SIG-M5 treated with dmso at 0.1 percent for 504 hours (cell line): ENCODE measurements at regions not wholly inside any gene's neighbourhood (a gene's known extent, or its start where the extent isn't known, plus 50 kb on each side); places are given as distances from the start of the nearest gene placed in this dataset.

Experiments used
- DNase-seq: peaks from one replicate; lab custom pipeline; 2025; ENCODE audit not compliant: unreplicated experiment; lab: John Stamatoyannopoulos, UW

DNA sequence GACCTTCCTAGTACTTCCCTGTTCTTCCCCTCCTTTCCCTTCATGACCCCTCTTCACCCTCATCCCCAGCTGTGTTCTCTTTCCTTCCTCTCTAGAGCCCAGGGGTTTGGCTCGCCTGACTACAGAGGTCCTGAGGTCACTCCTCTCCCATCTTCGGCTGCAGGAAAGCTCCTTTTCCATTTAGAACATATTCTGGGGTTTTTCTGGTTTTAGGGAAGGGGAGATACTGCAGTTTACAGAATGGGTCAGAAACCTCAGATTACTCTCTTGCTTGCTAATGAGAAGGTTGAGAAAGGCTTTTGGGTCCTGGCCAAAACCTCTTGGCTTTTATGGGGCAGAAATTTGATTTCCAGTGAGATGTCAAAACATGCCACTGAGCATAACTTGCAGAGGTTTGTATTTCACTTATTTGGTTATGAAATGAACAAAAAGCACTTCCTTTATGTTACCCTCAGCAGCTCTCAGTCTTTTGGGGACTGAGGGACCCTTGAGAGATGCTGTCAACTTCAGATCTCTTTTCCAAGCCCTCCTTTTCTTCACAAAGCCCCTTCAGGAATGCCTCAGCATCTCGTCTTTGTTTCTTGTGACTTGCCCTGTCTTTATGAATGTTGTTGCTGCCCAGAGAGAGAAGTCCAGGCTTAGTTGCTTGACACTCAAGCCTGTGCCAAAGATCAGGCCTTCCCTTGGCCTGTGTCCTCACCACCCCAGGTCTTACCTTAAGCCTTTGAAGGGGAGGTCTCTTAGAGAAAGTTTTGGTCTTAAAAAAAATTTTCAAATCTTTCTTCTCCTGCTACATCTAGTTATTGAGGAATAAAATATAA, 121.7 kb upstream of the TPM1 start:
- no peak for DNase-seq

DNA sequence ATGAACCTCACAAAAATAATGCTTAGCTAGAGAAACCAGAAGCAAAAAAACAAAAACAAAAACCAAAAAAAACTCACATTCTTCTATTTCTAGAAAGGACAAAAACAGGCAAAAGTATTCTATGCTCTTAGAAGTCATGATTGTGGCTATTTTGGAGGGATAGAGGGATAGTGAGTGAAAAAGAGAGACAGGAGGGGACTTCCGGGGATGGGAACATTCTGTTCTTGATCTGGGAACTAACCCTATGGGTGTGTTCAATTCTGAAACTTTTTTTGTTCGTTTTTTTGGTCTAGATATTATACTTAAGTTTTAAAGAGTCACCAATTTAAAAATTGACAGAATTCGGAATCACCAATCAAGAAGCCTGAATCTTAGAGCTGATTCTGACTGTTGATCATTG, 120.0 kb upstream of the TPM1 start:
- DNase-seq: no peak

GRCh38 chr15:62925875-62926274, 116.7 kb upstream of the TPM1 start:
- no peak for DNase-seq

GRCh38 chr15:62927196-62927595, 115.4 kb upstream of the TPM1 start:
- no peak for DNase-seq

GRCh38 chr15:62927836-62928235, 114.7 kb upstream of the TPM1 start:
- no peak for DNase-seq

GRCh38 chr15:62928242-62928999, 114.1 kb upstream of the TPM1 start:
- DNase-seq: no peak

- no peak for DNase-seq
Measured at GRCh38 chr15:62929000-62929357, 113.6 kb upstream of the TPM1 start.

DNA sequence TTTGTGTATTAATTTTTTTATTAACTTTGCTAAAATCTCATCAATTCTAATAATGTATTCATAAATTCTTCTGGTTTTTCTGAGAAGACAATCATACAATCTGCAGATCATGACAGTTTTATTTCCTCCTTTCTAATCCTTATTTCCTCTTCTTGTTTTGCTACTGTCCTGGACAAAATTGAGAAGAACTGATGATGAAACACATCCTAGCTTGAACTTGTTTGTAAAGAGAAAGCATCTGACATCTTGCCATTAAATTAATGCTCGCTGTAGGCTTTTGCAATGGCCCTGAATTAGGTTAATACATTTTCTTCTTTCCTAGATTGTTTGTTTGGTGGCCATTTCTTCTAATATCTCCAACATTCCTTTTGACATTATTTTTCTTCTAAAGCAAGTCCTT, 110.9 kb upstream of the TPM1 start:
- DNase-seq: peak; percentile 53

DNA sequence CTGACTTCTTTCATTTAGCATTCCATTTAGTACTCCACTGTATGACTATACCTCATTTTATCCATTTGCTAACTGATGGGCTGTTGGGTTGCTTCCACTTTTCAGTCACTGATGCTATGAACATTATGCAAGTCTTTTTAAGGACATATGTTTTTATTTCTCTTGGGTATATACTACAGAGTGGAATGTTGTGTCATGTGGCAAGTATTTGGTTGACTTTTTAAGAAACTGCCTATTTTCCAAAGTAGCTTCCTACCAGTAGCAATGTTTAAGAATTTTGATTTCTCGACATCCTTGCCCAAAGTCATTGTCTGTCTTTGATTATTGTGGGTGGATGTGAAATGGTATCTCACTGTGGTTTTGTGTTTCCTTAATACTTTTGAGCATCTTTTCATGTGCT, 110.1 kb upstream of the TPM1 start:
- no peak for DNase-seq

GRCh38 chr15:62933386-62933785, 109.2 kb upstream of the TPM1 start:
- no peak for DNase-seq

- DNase-seq: no peak
Measured at GRCh38 chr15:62934236-62934971, 108.1 kb upstream of the TPM1 start.

DNA sequence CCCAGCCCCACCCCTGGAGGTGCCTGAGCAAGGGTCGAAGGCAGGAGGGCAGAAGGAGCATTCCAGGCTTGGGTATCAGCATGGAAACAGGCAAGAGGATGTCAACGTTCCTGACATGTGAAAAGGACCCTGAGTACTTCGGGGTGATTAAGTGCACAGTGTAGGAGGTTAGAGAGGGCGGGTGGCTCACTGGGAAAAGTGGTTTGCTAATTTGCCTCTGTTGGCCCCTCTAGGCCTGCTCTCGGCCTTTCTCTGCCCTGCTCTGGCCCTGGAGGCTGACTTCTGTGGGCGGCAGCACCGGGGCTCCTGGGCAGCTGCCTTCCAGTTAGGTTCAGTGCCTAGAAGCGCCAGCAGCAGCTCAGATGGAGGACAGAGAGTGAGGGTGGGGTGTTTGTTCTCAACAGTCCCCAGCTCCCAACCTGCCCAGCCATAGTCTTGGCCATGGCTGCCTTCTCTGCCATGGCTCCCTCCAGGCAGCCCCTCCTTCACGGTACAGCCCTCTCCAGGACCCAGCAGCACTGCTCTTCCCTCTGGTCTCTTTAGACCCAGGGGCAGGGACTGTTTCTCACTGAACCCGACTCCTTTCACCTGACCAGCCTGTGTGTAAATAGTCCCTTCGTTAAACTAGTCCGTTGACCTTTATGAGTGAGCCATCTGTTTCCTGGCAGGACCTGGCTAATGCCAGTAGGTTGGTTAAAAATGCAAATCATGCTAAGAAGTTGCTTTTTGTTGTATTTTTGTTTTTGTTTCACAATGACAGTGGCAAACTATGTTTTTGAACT, 107.1 kb upstream of the TPM1 start:
- DNase-seq: no peak

GRCh38 chr15:62938825-62939224, 103.7 kb upstream of the TPM1 start:
- DNase-seq: no peak

DNA sequence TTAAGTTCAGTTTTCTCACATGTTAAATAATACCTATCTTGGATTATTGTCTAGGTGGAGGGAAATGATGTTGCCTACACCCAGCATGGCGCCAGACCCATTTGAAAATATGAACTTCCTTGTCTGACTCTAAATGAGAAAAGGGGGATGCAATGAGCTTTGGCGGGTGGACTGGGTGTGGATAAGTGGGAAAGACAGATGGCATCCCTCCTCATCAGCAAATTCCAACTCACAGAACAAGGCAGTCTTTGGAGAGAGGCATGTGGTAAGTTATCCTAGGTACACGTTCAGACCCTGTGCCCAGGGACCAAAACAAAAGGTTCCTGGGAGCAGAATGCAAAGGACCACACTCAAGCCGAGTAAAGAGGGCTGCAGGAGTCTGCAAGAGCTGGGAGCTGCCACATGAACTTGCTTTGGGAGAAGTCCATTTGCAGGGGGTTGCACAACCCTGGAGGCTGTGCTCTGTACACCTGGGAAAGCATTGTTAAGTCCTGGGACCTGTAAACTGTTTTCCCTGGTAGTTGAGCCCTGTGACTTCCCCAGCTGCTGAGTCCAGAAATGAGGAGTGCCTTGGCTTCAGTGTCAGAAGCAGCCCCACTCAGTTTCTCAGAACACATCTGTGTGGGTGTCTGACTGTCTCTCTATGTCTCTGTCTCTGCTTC, 102.3 kb upstream of the TPM1 start:
- DNase-seq: no peak

DNA sequence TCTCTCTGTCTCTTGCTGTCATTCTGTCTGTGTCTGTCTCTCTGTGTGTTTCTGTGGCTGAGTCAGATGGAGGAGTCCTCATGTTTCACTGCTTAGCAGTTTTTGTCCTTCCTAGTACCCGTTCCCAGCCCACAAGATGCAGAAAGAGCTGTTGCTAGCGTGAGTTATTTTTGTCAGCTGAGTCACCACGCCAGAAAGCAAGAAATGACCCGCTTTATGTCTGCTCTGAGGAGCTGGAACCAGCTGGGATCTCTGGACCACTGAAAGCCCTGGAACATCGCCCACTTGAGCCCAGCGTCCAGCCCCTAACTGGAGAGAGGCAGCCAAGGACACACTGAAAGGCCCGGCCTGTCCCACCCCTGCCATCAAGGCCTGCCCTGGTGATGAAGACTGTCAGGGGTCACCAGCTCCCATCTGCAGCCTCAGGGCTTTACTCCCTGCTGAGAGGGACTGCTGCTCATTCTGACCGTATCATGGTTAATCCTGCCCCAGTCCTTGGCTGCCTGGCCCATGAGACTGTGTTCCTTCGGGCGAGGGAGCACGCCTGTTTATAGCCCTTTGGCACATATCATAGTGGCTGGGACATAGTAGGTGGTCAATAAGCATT, 101.7 kb upstream of the TPM1 start:
- DNase-seq: peak; percentile 84

DNA sequence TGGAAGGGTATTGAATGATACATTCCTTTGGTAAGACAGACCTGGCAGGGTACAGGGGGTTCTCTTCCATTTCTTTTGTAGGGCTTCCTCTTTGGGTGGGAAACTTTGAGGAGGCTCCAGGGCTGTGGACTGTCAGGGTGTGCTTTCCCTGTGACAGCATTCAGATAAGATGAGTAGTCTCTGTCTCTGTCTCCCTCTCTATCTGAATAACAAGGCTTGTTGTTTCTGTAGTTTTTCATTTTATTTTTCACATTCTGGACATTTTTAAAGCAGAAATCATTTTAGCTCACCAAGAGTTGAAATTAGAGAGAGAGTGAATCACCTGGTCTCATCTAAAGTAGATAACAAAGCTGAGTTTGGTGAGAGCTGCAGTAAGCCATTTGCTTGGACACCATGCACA, 100.8 kb upstream of the TPM1 start:
- DNase-seq: no peak

- no peak for DNase-seq
Measured at GRCh38 chr15:62942428-62942827, 100.1 kb upstream of the TPM1 start.

DNA sequence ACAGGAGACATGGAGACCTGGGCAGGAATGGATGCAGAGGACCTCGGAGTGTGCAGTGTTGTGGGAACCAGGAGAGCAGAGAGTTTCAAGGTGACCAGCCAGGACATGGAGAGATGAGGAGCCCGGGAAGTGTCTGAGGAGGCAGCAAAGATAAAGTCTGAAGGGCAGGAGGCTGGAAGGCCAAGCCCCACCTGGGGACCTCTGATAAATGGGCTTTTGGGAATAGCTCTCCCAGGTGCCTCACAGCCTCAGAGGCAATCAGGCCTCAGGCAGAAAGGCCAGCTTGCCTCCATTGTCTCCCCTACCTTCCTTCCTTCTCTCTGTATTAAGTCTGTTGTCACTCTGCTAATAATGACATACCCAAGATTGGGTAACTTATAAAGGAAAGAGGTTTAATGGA, 97.5 kb upstream of the TPM1 start:
- no peak for DNase-seq

GRCh38 chr15:62945760-62946159, 96.8 kb upstream of the TPM1 start:
- peak; percentile 14 for DNase-seq

- DNase-seq: no peak
Measured at GRCh38 chr15:62946940-62947339, 95.6 kb upstream of the TPM1 start.
